ENCODE measurements at regions not wholly inside any gene's neighbourhood (a gene's known extent, or its start where the extent isn't known, plus 50 kb on each side); places are given as distances from the start of the nearest gene placed in this dataset.
A peak's percentile ranks its signal among the peaks of the same experiment; 100 is the strongest.

GRCh38 chr3:141814375-141814774 is 51.2 kb downstream of the GRK7 start:
- Histone ChIP-seq H3K79me2 (ENCODE audit: control insufficient read depth, insufficient read depth, low read length, unreplicated experiment) (no peaks in the 10 kb centered on the region), H2AFZ (ENCODE audit: low read length, unreplicated experiment) (no peak overlapping the region), H3K27me3 (ENCODE audit: insufficient read depth, low read length) (peaks cover 15% of the 10 kb centered on the region; the same call in 1 of the 2 replicates), H3K4me1 (ENCODE audit: control insufficient read depth, insufficient read depth, low read length, unreplicated experiment) (peaks cover 7% of the 10 kb centered on the region), H3K36me3 (ENCODE audit: insufficient read depth, low read length) (no peaks in the 10 kb centered on the region), H3K4me3 (ENCODE audit: low read depth, low read length) (no peak overlapping the region), H3K27ac (ENCODE audit: low read depth, low read length) (no peak overlapping the region)

- H3K4me1 ChIP-seq (ENCODE audit: control insufficient read depth, insufficient read depth, low read length, unreplicated experiment) = peaks cover 7% of the 10 kb centered on the region
- peaks cover 15% of the 10 kb centered on the region; the same call in 1 of the 2 replicates for H3K27me3 ChIP-seq (ENCODE audit: insufficient read depth, low read length)
- no peaks in the 10 kb centered on the region for H3K36me3 ChIP-seq (ENCODE audit: insufficient read depth, low read length)
- H3K27ac ChIP-seq (ENCODE audit: low read depth, low read length) = no peak overlapping the region
- H2AFZ ChIP-seq (ENCODE audit: low read length, unreplicated experiment) = no peak overlapping the region
- H3K4me3 ChIP-seq (ENCODE audit: low read depth, low read length) = no peak overlapping the region
- no peaks in the 10 kb centered on the region for H3K79me2 ChIP-seq (ENCODE audit: control insufficient read depth, insufficient read depth, low read length, unreplicated experiment)
Observed at GRCh38 chr3:141815667-141816066, 52.5 kb downstream of the GRK7 start.

- peaks cover 15% of the 10 kb centered on the region; the same call in 1 of the 2 replicates for H3K27me3 ChIP-seq (ENCODE audit: insufficient read depth, low read length)
- no peak overlapping the region for H3K27ac ChIP-seq (ENCODE audit: low read depth, low read length)
- peak overlapping the region; percentile 75 for H2AFZ ChIP-seq (ENCODE audit: low read length, unreplicated experiment)
- no peaks in the 10 kb centered on the region for H3K36me3 ChIP-seq (ENCODE audit: insufficient read depth, low read length)
- peak overlapping the region; percentile 63; the same call in 1 of the 2 replicates for H3K4me3 ChIP-seq (ENCODE audit: low read depth, low read length)
- no peaks in the 10 kb centered on the region for H3K79me2 ChIP-seq (ENCODE audit: control insufficient read depth, insufficient read depth, low read length, unreplicated experiment)
- peaks cover 7% of the 10 kb centered on the region for H3K4me1 ChIP-seq (ENCODE audit: control insufficient read depth, insufficient read depth, low read length, unreplicated experiment)
Observed at GRCh38 chr3:141816958-141817357, 53.8 kb downstream of the GRK7 start.

- Histone ChIP-seq H3K27me3 (ENCODE audit: insufficient read depth, low read length) (no peaks in the 10 kb centered on the region), H3K4me3 (ENCODE audit: low read depth, low read length) (no peak overlapping the region), H3K27ac (ENCODE audit: low read depth, low read length) (no peak overlapping the region), H2AFZ (ENCODE audit: low read length, unreplicated experiment) (no peak overlapping the region), H3K79me2 (ENCODE audit: control insufficient read depth, insufficient read depth, low read length, unreplicated experiment) (no peaks in the 10 kb centered on the region), H3K36me3 (ENCODE audit: insufficient read depth, low read length) (no peaks in the 10 kb centered on the region), H3K4me1 (ENCODE audit: control insufficient read depth, insufficient read depth, low read length, unreplicated experiment) (no peaks in the 10 kb centered on the region)
Observed at GRCh38 chr3:141825216-141826011, 51.0 kb upstream of the ATP1B3 start.

All from ACC112 (cell line).